Upper lobe of left lung (tissue), 6 donors: ENCODE measurements at regions not wholly inside any gene's neighbourhood (a gene's known extent, or its start where the extent isn't known, plus 50 kb on each side); places are given as distances from the start of the nearest gene placed in this dataset.

Experiments used
- ATAC-seq, 2 donors: fragments of 200-7000 bp; cut with Tn5 transposase; one replicate each; pipeline ENCODE4 v1.9.1; 2022; ENCODE audit warnings: mild to moderate bottlenecking in 2 of 2, moderate library complexity in 2 of 2; ENCODE audit not compliant: low FRiP score in 2 of 2
- DNase-seq, 2 donors: peaks; one replicate each; pipeline ENCODE4 v3.0.0-alpha.2; 2019 to 2020
- H3K27ac ChIP-seq, 4 donors: fragments of 200-600 bp; sonication (generic); one replicate each; pipeline ENCODE4 v1.5.1; 2016 to 2019
- H3K27me3 ChIP-seq, 4 donors: fragments of 200-600 bp; sonication (generic); one replicate each; pipeline ENCODE4 v1.5.1; 2017 to 2019
- H3K36me3 ChIP-seq, 4 donors: fragments of 200-600 bp; sonication (generic); one replicate each; pipeline ENCODE4 v1.5.1; 2016 to 2019
- H3K4me1 ChIP-seq, 4 donors: fragments of 200-600 bp; sonication (generic); one replicate each; pipeline ENCODE4 v1.5.1; 2018 to 2019
- H3K4me3 ChIP-seq, 4 donors: fragments of 200-600 bp; sonication (generic); one replicate each; pipeline ENCODE4 v1.5.1; 2017 to 2019; ENCODE audit warnings: mild to moderate bottlenecking in 2 of 4, moderate library complexity in 1 of 4
- H3K9me3 ChIP-seq, 4 donors: fragments of 200-600 bp; sonication (generic); one replicate each; pipeline ENCODE4 v1.5.1; 2018 to 2019
- CTCF ChIP-seq, 6 experiments: fragments of 450-650 bp in 4 of 6; fragments of 200-600 bp in 2 of 6; sonication (generic) in 2 of 6; IDR thresholded peaks; one replicate each; pipeline ENCODE4 v1.5.1; 2016 to 2019; ENCODE audit warnings: antibody characterized with exemption in 6 of 6
- EP300 ChIP-seq, 4 donors: sonication (generic); formaldehyde crosslinking; IDR thresholded peaks; one replicate each; pipeline ENCODE4 v1.5.1; 2017; ENCODE audit warnings: antibody characterized with exemption in 4 of 4, control low read depth in 2 of 4
- POLR2A ChIP-seq, 4 donors: fragments of 450-650 bp; IDR thresholded peaks; one replicate each; pipeline ENCODE4 v1.5.1; 2016 to 2017; ENCODE audit warnings: antibody characterized with exemption in 4 of 4, mild to moderate bottlenecking in 2 of 4
- POLR2AphosphoS5 ChIP-seq, 2 donors: sonication (generic); formaldehyde crosslinking; IDR thresholded peaks; one replicate each; pipeline ENCODE4 v1.5.1; 2017; ENCODE audit warnings: antibody characterized with exemption in 2 of 2
- WGBS, 2 donors: methylation state at CpG; one replicate each; pipeline ENCODE4 v1.1.5; 2017 to 2018; 5-methylcytosine and 5-hydroxymethylcytosine counted together
- donor health status: DM: no; HTN: no; CAD: no; lungs with moderate emphysema.
- donor health status: DM: no; HTN: yes; CAD: no; lungs with severe emphysema.

GRCh38 chr14:97021001-97021400 is 223.8 kb downstream of the VRK1 start:
- Histone ChIP-seq H3K4me3 (no peak overlapping the region), H3K4me1 (no peaks in the 10 kb centered on the region), H3K27ac (no peak overlapping the region), H3K9me3 (no peaks in the 10 kb centered on the region), H3K36me3 (no peaks in the 10 kb centered on the region), H3K27me3 (no peaks in the 10 kb centered on the region)
- 34% methylated on average over 4 of the region's 4 CpGs for WGBS, 2 donors
- TF ChIP-seq POLR2AphosphoS5 (IDR thresholded peaks at IDR 0.05) (no peak), EP300 (IDR thresholded peaks at IDR 0.05) (no peak), POLR2A (IDR thresholded peaks at IDR 0.05) (no peak), CTCF (IDR thresholded peaks at IDR 0.05) (no peak)
- DNase-seq (no peak), ATAC-seq (no peak)

GRCh38 chr14:97021571-97022168 is 224.5 kb downstream of the VRK1 start:
- no peak for ATAC-seq
- DNase-seq: no peak
- H3K36me3 ChIP-seq: no peaks in the 10 kb centered on the region
- H3K4me1 ChIP-seq: no peaks in the 10 kb centered on the region
- H3K9me3 ChIP-seq: no peaks in the 10 kb centered on the region
- no peak for TF ChIP-seq CTCF (IDR thresholded peaks at IDR 0.05)
- no peak for TF ChIP-seq POLR2AphosphoS5 (IDR thresholded peaks at IDR 0.05)
- no peak for TF ChIP-seq EP300 (IDR thresholded peaks at IDR 0.05)
- no peak for TF ChIP-seq POLR2A (IDR thresholded peaks at IDR 0.05)
- no peaks in the 10 kb centered on the region for H3K27me3 ChIP-seq
- no peak overlapping the region for H3K27ac ChIP-seq
- no peak overlapping the region for H3K4me3 ChIP-seq
- WGBS, 2 donors: 58 to 61% methylated on average over 3 of the region's 3 CpGs

- no peak for TF ChIP-seq CTCF (IDR thresholded peaks at IDR 0.05)
- TF ChIP-seq POLR2A (IDR thresholded peaks at IDR 0.05): no peak
- no peak for TF ChIP-seq POLR2AphosphoS5 (IDR thresholded peaks at IDR 0.05)
- TF ChIP-seq EP300 (IDR thresholded peaks at IDR 0.05): no peak
- Histone ChIP-seq H3K4me1 (no peaks in the 10 kb centered on the region), H3K9me3 (no peaks in the 10 kb centered on the region), H3K27me3 (no peaks in the 10 kb centered on the region), H3K27ac (no peak overlapping the region), H3K4me3 (no peak overlapping the region), H3K36me3 (no peaks in the 10 kb centered on the region)
- ATAC-seq (no peak), DNase-seq (no peak)
- WGBS, 2 donors: 76 to 82% methylated on average over 3 of the region's 3 CpGs
Observed at GRCh38 chr14:97022741-97023140, 225.6 kb downstream of the VRK1 start.

GRCh38 chr14:97023871-97024270 is 226.7 kb downstream of the VRK1 start:
- no peaks in the 10 kb centered on the region for H3K27me3 ChIP-seq
- ATAC-seq (no peak), DNase-seq (no peak)
- H3K27ac ChIP-seq: no peak overlapping the region
- TF ChIP-seq POLR2A (IDR thresholded peaks at IDR 0.05): no peak
- TF ChIP-seq POLR2AphosphoS5 (IDR thresholded peaks at IDR 0.05): no peak
- TF ChIP-seq CTCF (IDR thresholded peaks at IDR 0.05): no peak
- no peak for TF ChIP-seq EP300 (IDR thresholded peaks at IDR 0.05)
- H3K4me3 ChIP-seq: no peak overlapping the region
- no peaks in the 10 kb centered on the region for H3K4me1 ChIP-seq
- H3K36me3 ChIP-seq: no peaks in the 10 kb centered on the region
- no peaks in the 10 kb centered on the region for H3K9me3 ChIP-seq
- 85 to 90% methylated on average over 6 of the region's 6 CpGs for WGBS, 2 donors

GRCh38 chr14:97024300-97024699 is 227.1 kb downstream of the VRK1 start:
- no peak for ATAC-seq
- no peaks in the 10 kb centered on the region for H3K4me1 ChIP-seq
- H3K27ac ChIP-seq: no peak overlapping the region
- TF ChIP-seq CTCF (IDR thresholded peaks at IDR 0.05) (no peak), POLR2A (IDR thresholded peaks at IDR 0.05) (no peak), POLR2AphosphoS5 (IDR thresholded peaks at IDR 0.05) (no peak), EP300 (IDR thresholded peaks at IDR 0.05) (no peak)
- DNase-seq: no peak
- no peaks in the 10 kb centered on the region for H3K9me3 ChIP-seq
- H3K4me3 ChIP-seq: no peak overlapping the region
- H3K36me3 ChIP-seq: no peaks in the 10 kb centered on the region
- 77 to 89% methylated on average over 7 of the region's 7 CpGs for WGBS, 2 donors
- no peaks in the 10 kb centered on the region for H3K27me3 ChIP-seq
